MM.1S (cell line): ENCODE measurements at regions not wholly inside any gene's neighbourhood (a gene's known extent, or its start where the extent isn't known, plus 50 kb on each side); places are given as distances from the start of the nearest gene placed in this dataset.
A peak's percentile ranks its signal among the peaks of the same experiment; 100 is the strongest.

Source experiments
- DNase-seq: peaks from one replicate; pipeline ENCODE4 v3.0.0-alpha.2; 2015
- H2AFZ ChIP-seq: fragments of 300-600 bp; sonication (generic); 2 replicates; pipeline ENCODE4 v1.6.0; 2016; ENCODE audit warnings: antibody characterized with exemption, low read length
- H3F3A ChIP-seq: fragments of 300-600 bp; sonication (generic); 2 replicates; pipeline ENCODE4 v1.6.1; 2016; ENCODE audit warnings: mild to moderate bottlenecking, antibody characterized with exemption, low read length, moderate library complexity, mixed read lengths; ENCODE audit not compliant: insufficient read depth
- H3K27ac ChIP-seq: fragments of 300-600 bp; sonication (generic); 2 replicates; pipeline ENCODE4 v1.5.1; 2016; ENCODE audit warnings: mild to moderate bottlenecking, low read length
- H3K27me3 ChIP-seq: fragments of 300-600 bp; sonication (generic); replicated peaks from 2 replicates; pipeline ENCODE4 v1.6.0; 2016; ENCODE audit warnings: low read length; ENCODE audit not compliant: insufficient read depth
- H3K36me3 ChIP-seq: fragments of 300-600 bp; sonication (generic); replicated peaks from 2 replicates; pipeline ENCODE4 v1.6.1; 2016; ENCODE audit warnings: mild to moderate bottlenecking, low read length, mixed read lengths; ENCODE audit not compliant: insufficient read depth
- H3K4me1 ChIP-seq: fragments of 300-600 bp; sonication (generic); 2 replicates; pipeline ENCODE4 v1.6.1; 2016; ENCODE audit warnings: low read length, mixed read lengths
- H3K4me2 ChIP-seq: fragments of 300-600 bp; sonication (generic); 2 replicates; pipeline ENCODE4 v1.6.0; 2016; ENCODE audit warnings: low read depth, low read length
- H3K4me3 ChIP-seq: fragments of 300-600 bp; sonication (generic); 2 replicates; pipeline ENCODE4 v1.5.1; 2016; ENCODE audit warnings: low read length, mixed read lengths
- H3K79me2 ChIP-seq: fragments of 300-600 bp; sonication (generic); 2 replicates; pipeline ENCODE4 v1.6.1; 2016; ENCODE audit warnings: mixed run types, low read length, mixed read lengths
- H3K9ac ChIP-seq: fragments of 300-600 bp; sonication (generic); 2 replicates; pipeline ENCODE4 v1.6.1; 2016; ENCODE audit warnings: low read length, mixed read lengths
- H3K9me2 ChIP-seq: fragments of 300-600 bp; sonication (generic); replicated peaks from 2 replicates; pipeline ENCODE4 v1.6.1; 2016; ENCODE audit warnings: mild to moderate bottlenecking, low read length, mixed read lengths; ENCODE audit not compliant: insufficient read depth
- H3K9me3 ChIP-seq: fragments of 300-600 bp; sonication (generic); replicated peaks from 2 replicates; pipeline ENCODE4 v1.6.1; 2016; ENCODE audit warnings: mild to moderate bottlenecking, low read length, mixed read lengths; ENCODE audit not compliant: insufficient read depth
- H4K20me1 ChIP-seq: fragments of 300-600 bp; sonication (generic); 2 replicates; pipeline ENCODE4 v1.6.1; 2016; ENCODE audit warnings: mild to moderate bottlenecking, low read length, moderate library complexity, mixed read lengths; ENCODE audit not compliant: insufficient read depth
- CTCF ChIP-seq: fragments of 300-600 bp; sonication (generic); IDR thresholded peaks from 2 replicates; pipeline ENCODE4 v1.5.1; 2016; ENCODE audit warnings: antibody characterized with exemption, low read length, mixed read lengths
- EZH2 ChIP-seq: fragments of 300-600 bp; sonication (generic); optimal IDR thresholded peaks from 2 replicates; pipeline ENCODE3; 2017; ENCODE audit warnings: low read depth, mild to moderate bottlenecking, antibody characterized with exemption, low read length, mixed read lengths
- EZH2phosphoT487 ChIP-seq: fragments of 300-600 bp; sonication (generic); IDR thresholded peaks from 2 replicates; pipeline ENCODE4 v1.6.1; 2018; ENCODE audit warnings: antibody characterized with exemption, low read length

- H3K4me3 ChIP-seq, result no peak overlapping the region
- no peak overlapping the region for H2AFZ ChIP-seq
- no peak for TF ChIP-seq CTCF
Measured at GRCh38 chr1:115547696-115548095, 94.1 kb upstream of the VANGL1 start.

GRCh38 chr1:115546846-115547245 lies 94.9 kb upstream of the VANGL1 start:
- no peak for DNase-seq
- H3K79me2 ChIP-seq, result no peaks in the 10 kb centered on the region
- no peak overlapping the region for H3K9ac ChIP-seq
- no peak overlapping the region for H3K4me2 ChIP-seq
- H3K4me3 ChIP-seq, result no peak overlapping the region
- no peaks in the 10 kb centered on the region for H3K4me1 ChIP-seq
- H3K36me3 ChIP-seq, result no peaks in the 10 kb centered on the region
- no peak overlapping the region for H3K27ac ChIP-seq
- no peaks in the 10 kb centered on the region for H3F3A ChIP-seq
- no peaks in the 10 kb centered on the region for H4K20me1 ChIP-seq
- H3K9me3 ChIP-seq, result no peaks in the 10 kb centered on the region
- no peaks in the 10 kb centered on the region for H3K9me2 ChIP-seq
- no peak for TF ChIP-seq EZH2
- TF ChIP-seq CTCF, result no peak
- TF ChIP-seq EZH2phosphoT487, result no peak
- no peak overlapping the region for H2AFZ ChIP-seq
- H3K27me3 ChIP-seq, result no peaks in the 10 kb centered on the region

More at GRCh38 chr1:115547696-115548095, 94.1 kb upstream of the VANGL1 start:
- Histone ChIP-seq H3K27me3 (no peaks in the 10 kb centered on the region), H3K27ac (no peak overlapping the region), H3F3A (no peaks in the 10 kb centered on the region), H3K9me3 (no peaks in the 10 kb centered on the region), H3K36me3 (no peaks in the 10 kb centered on the region), H3K4me1 (no peaks in the 10 kb centered on the region), H3K79me2 (no peaks in the 10 kb centered on the region), H4K20me1 (no peaks in the 10 kb centered on the region), H3K4me2 (no peak overlapping the region), H3K9ac (no peak overlapping the region), H3K9me2 (no peaks in the 10 kb centered on the region)
- DNase-seq, result no peak

GRCh38 chr1:115545791-115546733 lies 95.7 kb upstream of the VANGL1 start:
- H3K4me2 ChIP-seq, result no peak overlapping the region

More at GRCh38 chr1:115545791-115546733, 95.7 kb upstream of the VANGL1 start:
- Histone ChIP-seq H3K27ac (no peak overlapping the region), H2AFZ (no peak overlapping the region), H3K9me3 (no peaks in the 10 kb centered on the region), H3K4me1 (no peaks in the 10 kb centered on the region), H3K9me2 (no peaks in the 10 kb centered on the region), H4K20me1 (no peaks in the 10 kb centered on the region), H3K27me3 (no peaks in the 10 kb centered on the region), H3K9ac (no peak overlapping the region), H3K4me3 (no peak overlapping the region), H3K79me2 (no peaks in the 10 kb centered on the region), H3F3A (no peaks in the 10 kb centered on the region), H3K36me3 (no peaks in the 10 kb centered on the region)
- no peak for DNase-seq
- TF ChIP-seq CTCF (peak; percentile 16; the same call in 1 of the 2 replicates), EZH2phosphoT487 (no peak), EZH2 (no peak)
